Hepatocyte (in vitro differentiated cells): ENCODE measurements at regions not wholly inside any gene's neighbourhood (a gene's known extent, or its start where the extent isn't known, plus 50 kb on each side); places are given as distances from the start of the nearest gene placed in this dataset.

Source experiments
- EZH2 ChIP-seq: fragments of 200-600 bp; sonication (generic); IDR thresholded peaks from 2 replicates; pipeline ENCODE4 v1.6.1; 2016; ENCODE audit warnings: antibody characterized with exemption, mild to moderate bottlenecking, borderline replicate concordance
- EZH2phosphoT487 ChIP-seq: fragments of 200-600 bp; sonication (generic); IDR thresholded peaks from one replicate; pipeline ENCODE4 v1.6.1; 2018; ENCODE audit warnings: antibody characterized with exemption, mild to moderate bottlenecking, low read depth, moderate library complexity; ENCODE audit not compliant: unreplicated experiment, severe bottlenecking

DNA sequence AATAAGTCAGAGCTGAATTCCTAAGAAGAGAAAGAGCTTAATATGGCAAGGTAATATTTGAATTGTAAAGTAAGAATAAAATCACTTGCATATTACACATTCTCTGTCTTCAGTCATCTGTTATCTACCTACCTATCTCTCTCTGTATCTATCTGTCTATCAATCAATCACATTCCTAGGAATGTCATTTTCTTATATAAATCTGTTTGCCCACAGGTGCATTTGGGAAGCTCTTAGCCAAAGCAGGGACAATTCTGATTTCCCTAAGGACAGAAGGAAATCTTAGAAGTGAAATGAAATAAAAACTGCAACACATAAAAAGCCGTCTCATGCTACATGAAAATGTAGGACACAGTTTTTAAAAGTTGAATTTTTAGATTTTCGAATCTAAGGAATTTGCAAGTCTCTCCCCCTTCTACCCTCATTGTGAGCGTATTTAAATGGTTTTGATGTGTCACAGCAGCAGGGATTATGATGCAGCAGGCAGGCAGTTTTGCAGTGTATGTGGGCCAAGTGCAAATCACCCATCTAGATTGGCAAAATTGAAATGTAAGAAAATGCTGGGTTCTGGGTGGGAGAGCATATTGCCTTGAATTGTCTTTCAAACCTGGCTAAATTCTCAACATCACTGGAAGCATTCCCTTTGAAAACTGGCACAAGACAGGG is 155.7 kb downstream of the ACER2 start:
- TF ChIP-seq EZH2phosphoT487 (no peak), EZH2 (no peak)
